HG03575 (cell line): ENCODE measurements at regions not wholly inside any gene's neighbourhood (a gene's known extent, or its start where the extent isn't known, plus 50 kb on each side); places are given as distances from the start of the nearest gene placed in this dataset.

Experiments
- ATAC-seq: cut with Tn5 transposase; IDR thresholded peaks from one replicate; pipeline ENCODE4 v1.9.1; 2021; ENCODE audit not compliant: unreplicated experiment, insufficient number of reproducible peaks, low FRiP score; ENCODE audit errors: extremely low read depth

DNA sequence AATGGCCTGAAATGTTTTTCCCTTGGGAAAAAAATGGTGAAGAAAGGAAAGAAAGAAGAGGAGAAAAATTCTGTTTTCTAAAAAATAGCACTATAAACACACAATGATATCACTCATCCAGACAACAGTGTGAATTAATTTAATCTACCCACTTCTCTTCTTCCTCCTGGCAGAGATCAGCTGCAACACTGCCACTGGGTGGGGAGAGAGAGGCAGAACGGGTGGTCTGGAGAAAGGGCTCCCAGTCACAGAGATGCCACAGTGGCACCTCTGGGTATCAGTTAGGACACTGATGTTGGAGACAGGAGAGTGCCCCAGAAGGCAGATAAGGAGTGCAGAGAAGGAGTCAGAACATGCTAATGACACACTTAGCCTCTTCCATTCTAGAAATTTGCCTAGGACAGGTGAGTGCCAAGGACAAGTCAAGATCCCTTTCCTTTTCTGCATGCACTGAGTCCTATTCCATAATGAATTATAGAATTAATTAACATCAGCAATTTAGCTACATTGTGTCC, 168.6 kb downstream of the SUCLA2 start:
- ATAC-seq: no peak

DNA sequence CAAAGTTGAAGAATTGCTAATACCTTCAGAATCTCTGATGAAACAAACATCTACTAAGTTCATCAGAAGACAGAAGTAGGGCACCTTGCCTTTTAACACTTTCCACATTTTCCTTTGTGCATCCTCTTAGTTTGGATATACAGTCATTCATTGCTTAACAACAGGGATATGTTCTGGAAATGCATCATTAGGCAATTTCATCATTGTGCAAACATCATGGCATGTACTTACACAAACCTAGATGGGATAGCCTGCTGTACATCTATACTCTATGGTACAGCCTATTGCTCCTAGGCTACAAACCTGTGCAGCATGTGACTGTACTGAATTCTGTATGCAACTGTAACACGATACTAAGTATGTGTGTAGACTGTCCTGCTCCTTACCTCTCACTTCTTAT, 169.8 kb downstream of the SUCLA2 start:
- ATAC-seq: no peak

DNA sequence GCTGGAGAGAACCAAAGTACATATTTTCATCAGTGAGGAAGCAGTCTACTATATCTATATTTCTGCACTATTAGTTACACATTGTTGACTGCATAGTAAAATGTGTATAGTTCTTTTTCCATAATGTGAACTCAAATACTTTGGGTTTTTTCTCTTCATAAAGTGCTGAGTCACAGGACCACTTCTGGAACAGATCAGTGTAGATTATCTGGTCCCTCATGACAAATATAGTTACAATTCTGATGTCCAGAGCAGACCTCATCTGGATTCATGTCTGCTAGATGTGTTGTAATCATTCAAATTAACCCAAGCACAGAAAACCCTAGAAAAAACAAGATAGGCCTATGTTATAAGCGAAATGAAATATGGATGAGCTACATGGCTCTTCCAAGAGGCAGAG, 171.4 kb downstream of the SUCLA2 start:
- ATAC-seq: no peak

DNA sequence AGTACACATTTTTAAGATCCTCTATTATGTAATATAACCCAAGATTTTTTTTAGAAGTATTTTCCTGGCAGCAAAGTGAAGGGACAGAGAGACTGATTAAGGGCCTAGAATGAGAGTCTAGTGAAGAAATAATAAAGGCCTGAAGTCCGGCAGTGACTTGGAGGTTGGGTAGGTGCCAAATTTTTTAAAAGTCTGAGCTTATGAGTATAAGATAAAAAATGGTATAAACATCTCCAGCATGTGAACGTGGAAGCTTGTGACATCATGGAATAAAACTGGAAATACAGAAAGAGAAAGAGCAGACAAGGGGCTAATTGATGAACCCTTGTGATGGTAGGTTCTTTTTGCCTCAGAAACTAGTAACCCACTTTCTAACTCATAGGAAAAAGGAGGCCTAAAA, 174.6 kb downstream of the SUCLA2 start:
- no peak for ATAC-seq

DNA sequence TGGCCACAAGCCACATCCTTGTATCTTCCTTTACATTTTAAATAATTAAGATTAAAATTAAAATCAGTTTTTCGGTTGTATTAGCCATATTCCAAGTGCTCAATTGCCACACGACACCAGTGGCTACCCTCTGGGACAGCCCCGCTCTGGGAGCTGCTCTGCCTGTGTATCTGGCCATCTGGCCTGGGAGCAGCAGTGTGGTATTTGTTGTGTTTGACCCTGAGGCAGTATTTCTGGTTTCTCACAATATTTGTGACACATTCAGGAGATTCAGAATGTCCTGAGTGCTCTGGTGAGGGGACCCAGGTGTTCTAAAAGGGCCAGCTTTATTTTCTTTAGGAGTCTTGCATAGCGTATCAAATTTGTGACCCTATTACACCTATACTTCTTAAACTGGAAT, 179.0 kb downstream of the SUCLA2 start:
- ATAC-seq: no peak

DNA sequence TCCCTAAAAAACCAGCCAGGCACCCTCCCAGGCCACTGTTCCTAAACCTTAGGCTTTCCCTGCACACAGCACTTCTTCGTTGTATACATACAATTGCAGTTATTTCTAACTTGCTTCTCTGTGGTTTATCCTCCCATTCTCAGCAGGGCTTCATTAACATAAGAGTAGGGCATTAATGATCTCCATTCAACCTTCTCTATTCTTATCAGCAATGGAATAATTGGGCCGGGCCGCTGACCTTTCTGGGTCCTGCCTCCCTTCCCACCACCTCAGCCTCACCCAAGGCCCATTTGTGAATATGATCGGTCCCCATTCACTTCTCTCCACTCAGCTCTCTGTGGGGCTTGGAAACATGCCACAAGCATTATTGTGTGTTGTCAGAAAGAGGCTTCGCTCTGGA, 184.2 kb downstream of the SUCLA2 start:
- ATAC-seq: no peak

DNA sequence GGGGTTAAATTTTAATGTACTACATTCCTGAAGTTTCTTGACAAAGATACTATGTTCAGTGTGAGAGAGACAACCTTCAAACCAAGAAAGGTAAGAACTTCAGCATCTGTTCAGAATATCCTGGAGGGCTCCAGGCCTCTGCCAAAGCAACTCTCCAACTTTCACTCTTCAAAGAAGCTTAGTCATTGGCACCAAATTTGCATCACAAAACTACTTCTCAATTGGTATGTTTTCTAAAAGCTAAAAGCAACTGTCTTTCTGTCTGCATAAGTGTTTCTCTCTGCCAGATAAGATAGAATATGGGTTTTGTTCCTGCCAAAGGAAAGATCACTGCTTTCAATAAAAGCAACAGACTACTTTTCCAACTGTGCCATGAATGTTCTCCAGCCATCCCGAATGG, 187.4 kb downstream of the SUCLA2 start:
- ATAC-seq: no peak

DNA sequence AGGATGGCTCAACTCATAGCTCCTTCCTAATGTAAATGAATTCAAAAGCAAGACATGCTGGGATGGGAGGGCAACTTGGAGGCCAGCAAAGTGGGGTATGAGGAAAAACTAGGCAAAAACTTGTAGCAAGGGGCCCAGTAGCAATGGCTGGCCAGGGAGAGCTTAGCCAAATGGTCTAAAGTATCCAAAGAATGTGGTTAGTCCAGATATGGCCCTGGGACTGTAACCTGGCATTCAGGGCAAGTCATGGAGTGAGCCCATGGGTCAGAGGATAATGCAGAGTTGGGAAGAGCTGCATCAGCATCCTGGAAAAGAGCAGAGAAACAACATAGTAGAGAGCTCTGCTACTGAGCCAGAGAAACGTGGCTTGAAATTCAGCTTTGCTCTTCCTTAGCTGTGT, 191.7 kb downstream of the SUCLA2 start:
- no peak for ATAC-seq

DNA sequence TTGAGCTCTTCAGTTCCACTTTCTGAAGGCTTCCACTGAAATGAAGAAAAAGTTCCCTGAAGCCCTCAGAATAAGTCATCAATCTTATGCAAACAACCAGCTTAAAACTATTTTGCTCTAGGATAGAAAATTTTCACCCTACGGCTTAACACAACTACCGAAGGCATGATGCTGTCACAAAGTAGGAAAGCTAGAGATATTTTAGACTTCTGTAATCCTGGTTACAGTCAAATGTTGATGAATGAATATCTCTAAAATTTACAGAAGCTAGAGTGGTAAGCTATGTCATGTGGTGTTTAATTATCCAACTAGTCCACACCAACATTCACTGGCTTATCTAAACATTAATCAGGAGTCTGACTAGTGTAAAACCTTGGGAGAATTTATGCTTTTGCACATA, 197.9 kb downstream of the SUCLA2 start:
- no peak for ATAC-seq

DNA sequence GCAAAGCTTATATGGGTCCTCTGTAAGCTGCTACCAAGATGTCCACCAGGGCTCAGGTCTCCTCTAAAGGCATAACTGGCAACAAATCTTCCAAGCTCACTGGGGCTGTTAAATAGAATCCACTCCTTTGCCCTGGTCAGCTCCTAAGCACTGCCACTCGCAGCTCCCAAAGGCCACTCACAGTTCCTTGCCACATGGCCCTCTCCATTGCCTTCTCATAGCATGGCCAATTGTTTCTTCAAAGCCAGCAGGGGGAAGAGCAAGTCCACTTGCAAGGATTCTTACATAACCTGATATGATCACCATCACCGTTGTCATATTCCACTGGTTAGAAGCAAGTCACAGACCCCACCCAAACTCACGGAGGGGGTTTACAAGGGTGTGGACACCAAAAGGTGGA, 199.5 kb downstream of the SUCLA2 start:
- ATAC-seq: no peak

DNA sequence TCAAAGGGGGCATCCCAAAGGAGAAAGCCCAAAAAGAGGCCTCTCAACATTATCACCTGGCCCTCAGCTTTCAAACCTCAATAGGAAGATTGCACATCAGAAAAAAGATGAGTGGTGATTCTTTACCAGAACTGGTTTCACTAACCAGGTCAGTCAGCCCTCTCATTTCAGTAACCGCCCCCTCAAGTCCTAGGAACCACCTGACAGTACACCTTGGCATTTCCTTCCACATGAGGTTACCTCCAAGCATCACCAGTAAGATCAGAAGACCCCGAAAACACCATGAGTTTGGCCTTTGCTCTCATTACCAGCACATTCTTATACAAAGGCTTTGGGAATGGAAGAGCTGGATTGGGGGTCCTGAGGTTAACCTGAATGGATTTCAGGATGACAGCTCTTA, 200.5 kb downstream of the SUCLA2 start:
- no peak for ATAC-seq

DNA sequence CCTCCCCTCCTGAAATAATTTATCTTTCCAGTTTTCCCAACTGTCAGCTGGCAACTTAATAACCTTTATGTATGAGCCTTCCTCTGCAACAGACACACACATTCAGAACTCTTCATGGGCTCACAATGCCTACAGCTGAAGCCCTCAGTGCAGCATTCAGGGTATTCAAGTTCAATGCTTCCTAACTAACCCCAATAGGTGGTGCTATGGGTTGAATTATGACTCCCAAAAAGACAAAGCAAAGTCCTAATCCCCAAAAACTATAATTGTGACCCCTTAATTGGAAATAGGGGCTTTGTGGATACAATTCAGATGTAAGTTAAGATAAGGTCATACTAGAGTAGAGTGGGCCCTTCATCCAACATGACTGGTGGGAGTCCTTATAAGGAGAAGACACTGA, 202.2 kb downstream of the SUCLA2 start:
- ATAC-seq: no peak

DNA sequence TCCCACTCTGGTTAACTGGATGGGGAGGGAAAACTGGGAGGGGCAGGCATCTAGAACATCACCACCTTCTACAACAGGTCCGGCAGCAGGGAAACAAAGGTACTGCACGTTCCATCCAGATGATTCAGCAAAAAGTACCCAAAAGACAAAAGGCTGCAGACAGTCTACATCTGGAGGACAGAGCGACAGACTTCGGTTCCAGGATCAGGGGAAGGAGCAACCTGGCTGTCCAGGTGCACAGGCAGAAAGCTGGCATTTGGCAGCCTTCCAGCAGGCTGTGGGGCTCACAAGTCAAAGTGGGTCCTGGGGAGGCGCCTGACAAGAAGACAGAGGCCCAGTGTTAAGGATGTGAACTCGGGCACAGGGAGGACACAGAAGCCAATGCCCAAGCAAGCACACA, 202.9 kb downstream of the SUCLA2 start:
- ATAC-seq: no peak

DNA sequence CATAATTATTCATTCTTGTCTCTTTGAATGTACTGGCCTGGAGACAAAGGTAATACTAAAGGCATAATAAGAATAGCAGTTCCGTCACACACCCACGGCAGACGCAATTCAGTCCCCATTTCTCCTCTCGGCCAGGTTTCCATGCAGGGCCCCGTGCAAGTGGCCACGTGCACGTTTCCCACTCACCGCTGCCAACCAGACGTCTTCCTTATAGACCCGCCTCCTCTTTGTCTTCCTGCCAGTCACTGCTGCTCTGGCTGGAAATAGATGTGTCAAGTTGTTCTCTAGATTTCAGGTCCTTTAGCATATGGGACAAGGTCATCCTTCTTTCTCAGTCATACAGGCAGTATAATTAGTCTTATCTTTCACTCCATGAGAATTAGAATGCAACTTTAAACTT, 204.3 kb downstream of the SUCLA2 start:
- no peak for ATAC-seq

DNA sequence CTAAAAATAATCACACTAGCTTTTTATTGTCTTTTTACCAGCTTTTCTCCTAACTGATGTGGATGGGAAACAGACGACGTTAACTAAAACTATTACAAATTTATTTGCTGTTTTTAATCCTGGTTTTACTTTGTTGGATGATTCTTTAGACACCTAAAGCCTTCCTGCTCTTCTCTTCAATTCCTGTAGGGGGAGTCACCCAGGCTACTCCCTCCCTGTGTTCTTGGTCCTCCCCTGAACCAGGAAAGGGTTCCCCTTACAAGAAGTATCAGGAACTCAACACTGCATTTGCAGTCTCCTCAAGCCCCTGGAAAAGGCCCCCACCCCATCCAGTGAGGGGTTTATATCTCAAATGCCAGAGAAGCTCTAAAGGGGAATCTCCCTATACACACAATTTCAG, 206.1 kb downstream of the SUCLA2 start:
- ATAC-seq: no peak

DNA sequence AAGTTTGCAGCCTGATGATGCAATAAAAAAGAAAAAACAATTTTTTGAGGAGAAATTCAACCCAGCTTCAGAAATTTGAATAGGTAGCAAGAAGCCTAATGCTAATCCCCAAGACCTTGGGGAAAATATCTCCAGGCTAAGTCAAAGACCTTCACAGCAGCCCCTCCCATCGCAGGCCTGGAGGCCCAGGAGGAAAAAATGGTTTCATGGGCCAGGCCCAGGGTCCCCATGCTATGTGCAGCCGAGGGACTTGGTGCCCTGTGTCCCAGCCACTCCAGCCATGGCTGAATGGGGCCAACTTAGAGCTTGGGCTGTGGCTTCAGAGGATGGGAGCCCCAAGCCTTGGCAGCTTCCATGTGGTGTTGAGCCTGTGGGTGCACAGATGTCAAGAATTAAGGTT, 210.3 kb downstream of the SUCLA2 start:
- no peak for ATAC-seq

DNA sequence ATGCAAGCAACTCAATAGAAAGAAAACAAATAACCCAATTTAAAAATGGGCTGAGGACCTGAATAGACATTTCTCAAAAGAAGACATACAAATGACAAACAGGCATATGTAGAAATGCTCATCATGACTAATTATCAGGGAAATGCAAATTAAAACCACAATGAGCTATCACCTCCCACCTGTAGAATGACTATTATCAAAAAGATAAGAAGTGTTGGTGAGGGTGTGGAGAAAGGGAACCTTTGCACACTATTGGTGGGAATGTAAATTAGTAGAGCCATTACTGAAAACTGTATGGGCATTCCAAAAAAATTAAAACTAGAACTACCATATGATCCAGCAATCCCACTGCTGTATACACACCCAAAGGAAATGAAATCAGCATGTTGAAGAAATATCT, 212.2 kb downstream of the SUCLA2 start:
- no peak for ATAC-seq

DNA sequence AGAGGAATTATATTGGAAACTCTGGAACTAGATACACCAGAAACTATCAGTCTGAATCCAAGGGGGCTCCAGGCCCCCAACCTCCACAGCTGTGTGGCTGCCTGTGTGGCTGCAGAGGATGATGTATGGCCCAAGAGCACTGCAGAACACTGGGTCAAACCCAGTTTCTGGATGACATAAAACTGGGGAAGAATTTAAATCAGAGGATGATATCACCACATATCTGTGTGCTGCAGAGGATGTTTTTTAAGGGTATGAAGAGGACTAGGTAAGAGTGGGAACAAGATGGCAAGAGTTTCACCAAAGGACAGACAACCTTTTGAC, 226.4 kb downstream of the SUCLA2 start:
- no peak for ATAC-seq

DNA sequence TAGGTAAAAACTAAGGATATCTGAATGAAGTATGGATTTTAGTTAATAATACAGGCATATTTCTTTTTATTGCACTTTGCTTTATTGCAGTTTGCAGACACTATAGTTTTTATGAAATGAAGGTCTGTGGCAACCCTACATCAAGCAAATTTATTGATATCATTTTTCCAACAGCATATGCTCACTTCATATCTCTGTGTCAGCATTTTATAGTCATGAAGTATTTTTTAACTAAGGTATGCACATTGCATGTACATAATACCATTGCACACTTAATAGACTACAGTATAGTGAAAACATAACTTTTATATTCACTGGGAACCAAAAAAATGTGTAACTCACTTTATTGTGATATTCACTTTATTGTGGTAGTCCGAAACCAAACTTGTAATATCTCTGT, 236.3 kb downstream of the SUCLA2 start:
- ATAC-seq: no peak

DNA sequence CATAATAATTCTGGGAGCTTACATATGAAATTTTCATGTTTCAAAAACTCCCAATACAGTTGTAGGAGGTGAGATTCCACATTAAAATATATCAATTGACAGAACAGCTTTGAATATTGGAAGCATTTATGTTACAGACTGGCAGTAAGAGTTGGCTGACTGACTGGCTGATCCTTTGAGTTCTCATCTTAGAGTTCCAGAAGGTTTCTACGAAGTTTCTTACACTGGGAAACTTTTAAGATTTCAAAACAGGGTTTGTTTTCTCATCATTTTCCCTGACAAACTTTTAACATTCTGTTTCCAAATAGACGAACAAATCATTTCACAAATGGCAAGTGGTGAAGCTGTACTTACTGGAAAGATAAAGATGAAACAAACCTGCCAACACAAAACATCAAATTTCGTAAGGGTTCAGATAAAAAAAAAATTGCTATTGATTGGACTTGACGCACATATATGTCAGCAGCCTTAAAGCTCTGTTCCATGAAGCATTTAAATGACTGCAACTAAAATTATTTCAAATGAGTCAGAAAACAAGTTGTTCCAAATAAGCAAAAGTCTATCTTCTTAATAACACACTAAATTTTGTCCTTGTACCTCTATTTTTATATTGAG, 243.5 kb downstream of the SUCLA2 start:
- ATAC-seq: no peak

DNA sequence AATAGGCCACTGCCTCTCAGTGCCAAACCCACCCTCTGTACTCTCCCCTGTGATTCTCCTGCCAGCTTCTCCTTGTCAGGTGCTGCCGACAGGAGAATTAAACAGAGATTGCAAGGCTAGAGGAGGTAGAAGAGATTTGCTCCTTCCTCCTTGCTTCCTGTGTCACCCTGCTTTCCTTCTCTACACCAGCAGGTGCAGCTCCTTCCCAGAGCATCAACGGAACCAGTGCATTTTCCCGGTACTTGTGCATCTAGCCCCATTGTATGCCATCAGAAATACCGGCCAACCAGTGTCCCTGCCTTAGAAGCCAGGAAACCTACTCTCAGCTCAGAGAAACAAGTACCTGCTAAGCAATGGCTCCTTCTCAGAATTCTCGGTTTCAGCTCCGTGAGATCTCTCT, 253.2 kb downstream of the SUCLA2 start:
- ATAC-seq: no peak

DNA sequence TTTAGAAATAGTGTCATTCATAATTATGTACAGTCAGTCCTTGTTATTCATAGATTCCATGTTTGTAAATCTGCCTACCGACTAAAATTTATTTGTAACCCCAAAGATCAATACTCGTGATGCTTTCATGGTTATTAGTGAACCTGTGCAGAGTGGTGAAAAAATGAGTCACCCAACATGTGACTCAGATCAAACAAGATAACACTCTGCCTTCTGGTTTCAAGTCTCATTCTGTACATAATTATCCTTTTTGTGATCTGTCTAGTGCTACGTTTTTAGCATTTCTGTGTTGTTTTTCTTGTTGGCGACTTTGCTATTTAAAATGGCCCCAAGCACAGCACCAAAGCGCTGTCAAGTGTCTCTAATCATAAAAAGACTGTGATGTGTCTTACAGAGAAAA, 274.7 kb downstream of the SUCLA2 start:
- ATAC-seq: no peak
